NT2/D1 (cell line): ENCODE measurements at regions not wholly inside any gene's neighbourhood (a gene's known extent, or its start where the extent isn't known, plus 50 kb on each side); places are given as distances from the start of the nearest gene placed in this dataset.

Source experiments
- SUZ12 ChIP-seq: IDR thresholded peaks from 2 replicates; pipeline ENCODE4 v1.6.1; 2011; ENCODE audit not compliant: insufficient read length, insufficient read depth; ENCODE audit errors: extremely low read depth
- YY1 ChIP-seq: IDR thresholded peaks from 2 replicates; pipeline ENCODE4 v1.6.1; 2011; ENCODE audit not compliant: insufficient read length, insufficient read depth
- ZNF274 ChIP-seq: IDR thresholded peaks from 2 replicates; pipeline ENCODE4 v1.6.1; 2011; ENCODE audit warnings: mild to moderate bottlenecking, low read depth, low read length

DNA sequence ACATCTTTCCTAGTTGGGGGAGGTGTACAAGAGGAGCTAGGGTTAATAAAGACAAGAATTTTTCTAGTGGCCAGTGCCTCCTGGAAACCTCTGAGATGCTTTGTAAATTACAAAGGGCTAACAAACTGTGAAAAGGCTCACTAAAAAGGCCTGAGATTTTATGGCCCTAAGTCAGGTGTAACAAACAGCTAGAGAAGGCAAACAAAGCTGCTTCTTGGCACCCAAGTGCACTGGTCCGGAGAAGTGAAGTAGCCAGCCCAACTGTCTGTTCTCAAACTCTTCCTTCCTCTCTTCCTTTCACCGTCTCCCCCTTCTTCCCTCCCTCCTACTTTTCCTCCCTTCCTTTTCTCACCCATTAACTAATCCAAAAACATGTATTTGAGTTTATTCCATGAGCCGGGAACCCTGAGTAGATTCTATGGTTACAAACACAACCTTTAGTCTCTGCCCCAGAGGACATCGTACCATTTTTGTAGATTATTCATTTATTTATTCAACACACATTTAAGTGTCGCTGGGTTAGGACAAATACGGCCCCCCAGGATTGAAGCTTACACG is 143.4 kb upstream of the PCGF5 start:
- TF ChIP-seq ZNF274 = no peak
- TF ChIP-seq YY1 = no peak
- TF ChIP-seq SUZ12 = no peak
